NCI-H1105 (cell line): ENCODE measurements at regions not wholly inside any gene's neighbourhood (a gene's known extent, or its start where the extent isn't known, plus 50 kb on each side); places are given as distances from the start of the nearest gene placed in this dataset.

ENCODE experiments used
- DNase-seq: peaks from one replicate; lab custom pipeline; 2025; lab: John Stamatoyannopoulos, UW

DNA sequence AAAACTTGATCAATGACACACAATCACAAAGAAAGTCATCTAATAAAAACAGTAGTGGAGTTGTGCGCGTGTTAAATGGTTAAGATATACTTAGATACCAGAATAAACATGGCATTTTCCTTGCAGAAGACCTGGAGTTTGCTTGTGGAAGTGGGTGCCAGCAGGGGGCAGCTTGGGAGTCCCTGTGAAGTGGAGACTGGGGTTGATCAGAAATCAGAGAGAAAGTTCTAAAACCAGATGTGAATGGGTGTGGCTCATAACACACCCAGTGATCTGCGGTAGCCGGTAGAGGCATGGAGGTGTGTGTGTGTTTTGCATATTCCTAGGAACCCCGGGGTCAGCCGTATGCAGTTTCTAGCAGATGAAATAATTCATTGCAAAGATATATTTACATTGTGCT is 300.1 kb upstream of the TRIB2 start:
- DNase-seq: no peak

DNA sequence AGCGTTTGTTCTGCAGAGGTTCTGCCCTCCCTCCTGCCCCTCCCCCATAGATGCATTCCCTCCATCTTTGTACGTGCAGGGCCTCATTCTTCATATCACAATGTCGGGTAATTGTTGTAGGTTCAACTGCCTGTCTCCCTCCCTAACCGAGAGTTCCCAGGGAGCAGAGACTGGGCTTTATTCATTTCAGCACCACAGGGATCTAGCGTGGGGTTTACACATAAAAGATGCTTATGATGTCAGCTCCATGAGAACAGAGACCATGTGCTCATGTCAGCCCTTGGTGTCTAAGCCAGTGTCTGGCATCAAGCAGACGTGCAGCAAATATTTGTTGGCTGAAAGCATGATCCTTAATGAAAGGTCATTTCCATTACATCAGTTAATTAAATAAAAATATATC is 298.9 kb upstream of the TRIB2 start:
- DNase-seq: no peak

DNA sequence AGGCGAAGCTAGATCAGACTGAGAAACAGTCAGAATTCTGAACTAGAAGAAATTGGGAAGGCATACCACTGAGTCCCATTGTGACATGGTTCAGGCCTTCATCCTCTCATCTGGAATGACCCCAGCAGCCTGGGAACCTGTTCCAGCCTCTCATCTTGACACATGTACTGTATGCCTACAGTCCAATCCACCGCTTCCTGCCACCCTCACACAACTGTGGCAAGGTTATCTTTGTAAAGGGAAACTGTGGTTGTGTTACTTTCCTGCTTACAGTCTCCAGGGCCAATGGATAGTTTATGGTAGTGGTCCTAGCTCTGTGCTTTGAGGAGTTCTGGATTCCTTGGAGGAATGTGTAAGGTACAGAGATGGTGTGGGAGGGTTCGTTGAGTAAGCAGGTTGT is 296.9 kb upstream of the TRIB2 start:
- no peak for DNase-seq

DNA sequence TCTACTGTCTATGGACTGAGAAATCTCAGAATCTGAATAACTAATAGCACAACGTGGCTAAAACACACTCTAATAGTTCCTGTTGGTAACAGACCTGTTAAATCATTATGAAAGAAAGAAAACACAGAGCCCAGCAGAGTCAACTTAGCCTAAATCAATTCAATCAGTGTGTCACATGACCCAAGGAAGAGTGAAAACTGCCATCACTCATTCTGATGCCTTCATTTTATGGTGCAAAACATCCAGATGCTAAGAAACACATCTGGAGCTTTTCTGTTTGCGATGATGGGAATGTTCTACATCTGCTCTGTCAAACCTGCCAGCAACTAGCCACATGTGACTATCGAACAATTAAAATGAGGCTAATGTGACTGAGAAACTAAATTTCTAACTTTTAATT is 295.7 kb upstream of the TRIB2 start:
- no peak for DNase-seq

DNA sequence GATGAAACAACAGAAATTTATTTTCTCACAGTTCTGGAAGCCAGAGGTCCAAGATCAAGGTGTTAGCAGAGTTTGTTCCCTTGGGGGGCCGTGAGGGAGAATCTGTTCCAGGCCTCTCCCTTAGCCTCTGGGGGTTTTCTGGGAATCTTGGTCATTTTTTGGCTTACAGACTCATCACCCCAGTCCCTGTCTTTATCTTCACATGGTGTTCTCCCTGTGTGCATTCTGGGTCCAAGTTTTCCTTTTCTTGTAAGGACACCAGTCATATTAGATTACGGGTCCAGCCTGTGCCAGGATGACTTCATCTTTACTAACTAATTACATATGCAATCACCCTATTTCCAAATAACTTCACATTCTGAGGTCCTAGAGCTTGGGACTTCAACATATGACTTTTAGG is 292.5 kb upstream of the TRIB2 start:
- no peak for DNase-seq

DNA sequence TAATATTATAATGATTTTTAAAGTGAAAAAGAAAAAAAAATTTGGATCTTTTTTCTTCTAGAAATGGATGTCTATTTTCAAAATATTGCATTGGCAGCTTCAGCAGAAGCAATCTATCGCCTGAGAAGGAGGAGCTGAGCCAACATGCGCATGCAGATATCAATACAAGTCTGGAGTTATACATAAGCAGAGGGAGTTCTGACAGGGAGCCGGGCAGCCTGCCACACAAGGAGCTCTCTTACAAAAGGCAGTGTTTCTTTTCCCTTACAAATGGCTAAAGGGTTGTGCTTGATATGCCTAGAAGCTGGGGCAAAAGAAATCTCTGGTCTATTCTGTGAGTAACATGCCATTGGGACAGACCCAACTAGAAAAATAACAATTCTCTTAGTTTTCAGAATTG is 291.9 kb upstream of the TRIB2 start:
- DNase-seq: no peak

DNA sequence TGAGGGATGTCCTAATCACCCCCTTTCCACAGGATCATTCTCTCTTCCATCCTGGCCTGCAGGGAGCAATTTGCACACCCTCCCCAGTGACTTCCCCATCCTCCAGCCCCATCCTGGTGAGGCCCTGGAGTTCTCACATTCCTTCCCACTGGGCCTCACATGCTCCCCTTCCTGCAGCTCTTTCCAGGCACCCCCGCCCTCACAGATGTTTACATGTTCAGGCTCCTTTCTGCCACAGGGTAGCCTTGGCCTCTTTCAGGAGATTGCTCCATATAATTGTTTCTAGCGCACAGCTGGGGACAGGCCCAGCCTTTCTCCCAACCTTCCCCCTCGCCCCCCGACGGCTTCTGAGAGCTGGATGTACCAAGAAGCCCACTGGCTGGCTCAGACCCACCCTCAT is 288.4 kb upstream of the TRIB2 start:
- no peak for DNase-seq

DNA sequence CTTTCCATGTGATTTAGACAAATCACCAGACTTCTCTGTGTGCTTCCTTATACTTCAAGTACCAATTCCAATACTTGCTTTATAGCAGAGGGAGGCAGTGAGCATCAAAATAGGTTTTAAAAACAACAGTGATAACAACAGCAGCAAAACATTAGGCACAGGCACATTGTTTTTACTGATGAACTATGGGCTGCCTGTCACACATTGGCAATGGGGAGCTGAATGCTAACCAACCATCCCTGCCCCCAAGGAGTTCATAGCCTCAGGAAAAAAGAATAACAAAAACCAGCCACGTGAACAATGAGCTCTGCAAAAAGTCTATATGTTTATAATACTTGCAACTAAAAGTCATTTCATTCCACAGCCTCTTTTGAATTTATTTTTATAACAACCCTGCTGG is 287.9 kb upstream of the TRIB2 start:
- no peak for DNase-seq

DNA sequence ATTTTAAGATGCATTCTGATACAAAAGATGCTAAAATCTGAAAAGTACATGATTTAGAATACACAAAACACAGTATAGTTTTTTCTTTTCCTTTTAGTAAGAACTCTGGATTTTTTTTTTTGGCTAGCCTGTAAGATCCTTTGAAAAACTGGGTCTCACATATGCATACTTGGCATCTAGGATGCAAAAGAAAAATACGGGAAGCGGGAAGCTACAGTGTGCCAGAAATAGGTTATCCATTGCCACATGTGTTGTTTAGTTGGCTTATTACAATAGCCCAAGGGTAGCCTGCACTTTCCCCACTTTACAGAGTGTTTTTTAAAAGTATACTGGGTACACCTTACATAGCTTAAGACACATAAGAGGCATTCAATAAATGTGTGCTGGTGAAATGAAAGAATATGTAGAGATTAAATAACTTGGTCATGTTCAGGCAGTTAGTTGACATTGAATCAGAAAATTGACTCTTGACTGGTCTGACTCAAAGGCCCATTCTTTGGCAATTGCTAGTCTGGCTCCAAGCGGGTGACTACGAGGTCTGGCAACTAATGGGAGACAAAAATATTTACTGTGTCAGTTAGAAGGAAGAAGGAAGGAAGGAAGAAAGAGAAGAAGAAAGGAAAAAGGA is 286.8 kb upstream of the TRIB2 start:
- no peak for DNase-seq

DNA sequence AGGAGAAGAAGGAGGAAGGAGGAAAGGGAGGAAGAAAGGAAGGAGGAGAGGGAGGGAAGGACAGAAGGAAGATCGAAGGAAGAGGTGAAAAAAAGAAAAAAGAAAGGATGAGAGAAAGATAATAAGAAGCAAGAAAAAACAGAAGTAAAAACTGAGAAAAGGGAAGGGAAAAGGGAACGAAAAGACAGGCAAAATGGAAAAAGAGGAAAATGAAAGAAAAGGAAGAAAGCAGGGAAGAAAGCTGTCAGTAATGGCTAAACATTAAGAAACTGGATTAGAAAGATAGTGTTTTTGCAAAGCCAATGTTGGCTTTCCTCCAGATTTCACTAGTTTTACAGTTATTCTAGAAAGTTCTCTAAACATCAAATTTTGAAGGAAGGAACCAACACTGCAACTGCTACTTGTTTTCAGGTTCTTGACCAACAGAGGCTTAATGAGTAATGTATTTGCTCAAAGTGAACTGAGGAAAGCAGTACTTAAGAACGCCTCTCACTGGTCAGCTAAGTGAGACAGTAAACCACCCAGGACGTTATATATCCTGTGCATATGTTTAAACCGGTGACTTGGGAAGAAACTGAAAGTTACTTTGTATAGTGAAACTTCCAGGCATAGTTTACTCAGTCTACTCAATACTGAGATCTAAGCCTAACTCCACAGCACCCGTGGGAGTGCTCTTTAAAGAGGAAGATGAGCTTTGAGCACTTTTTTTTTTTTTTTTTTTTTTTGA is 286.2 kb upstream of the TRIB2 start:
- no peak for DNase-seq

DNA sequence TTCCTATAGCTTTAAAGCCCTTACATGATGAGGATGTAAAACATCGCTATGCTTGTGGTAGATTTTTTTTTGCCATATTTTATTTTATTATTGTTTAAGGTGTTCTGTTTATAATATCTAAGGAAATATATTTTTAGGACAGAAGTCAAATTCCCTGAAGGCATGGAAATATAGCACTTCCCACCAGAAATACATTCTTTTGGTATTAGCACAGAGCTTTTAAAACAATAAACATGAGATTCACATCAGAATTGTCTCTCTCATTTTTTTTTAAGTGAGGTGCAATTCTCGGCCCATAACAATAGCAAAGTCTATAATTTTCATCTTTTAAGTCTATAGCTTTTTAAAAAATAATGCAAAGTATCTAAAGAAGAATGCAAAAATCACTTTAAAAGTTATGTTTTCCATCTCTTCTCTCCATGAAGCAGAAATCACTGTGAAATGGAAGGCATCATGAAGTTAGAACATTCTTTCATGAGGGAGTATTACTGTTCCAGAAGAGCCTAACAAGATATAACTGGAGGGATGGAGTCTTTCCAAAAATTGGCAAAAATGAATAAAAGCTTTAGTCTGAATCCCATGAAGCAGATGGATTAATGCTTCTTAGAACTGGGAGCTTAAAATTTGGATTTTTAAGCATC is 283.6 kb upstream of the TRIB2 start:
- DNase-seq: no peak

DNA sequence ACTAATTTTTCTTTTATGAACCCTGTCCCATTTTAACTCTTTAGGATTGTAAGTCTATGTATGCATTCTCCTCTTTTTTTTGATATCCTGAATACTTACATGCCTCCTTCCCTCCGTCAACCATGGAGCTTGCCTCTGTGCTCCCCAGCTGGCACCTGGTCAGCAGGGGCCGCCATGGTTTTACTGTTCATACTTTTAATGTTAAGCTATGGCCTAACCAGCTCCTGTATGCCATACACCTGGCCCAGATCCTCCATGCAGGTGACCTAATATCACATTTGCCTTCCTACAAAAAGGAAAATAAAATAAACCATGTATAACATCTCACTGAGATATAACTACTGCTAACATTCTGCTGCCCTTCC is 283.1 kb upstream of the TRIB2 start:
- no peak for DNase-seq

DNA sequence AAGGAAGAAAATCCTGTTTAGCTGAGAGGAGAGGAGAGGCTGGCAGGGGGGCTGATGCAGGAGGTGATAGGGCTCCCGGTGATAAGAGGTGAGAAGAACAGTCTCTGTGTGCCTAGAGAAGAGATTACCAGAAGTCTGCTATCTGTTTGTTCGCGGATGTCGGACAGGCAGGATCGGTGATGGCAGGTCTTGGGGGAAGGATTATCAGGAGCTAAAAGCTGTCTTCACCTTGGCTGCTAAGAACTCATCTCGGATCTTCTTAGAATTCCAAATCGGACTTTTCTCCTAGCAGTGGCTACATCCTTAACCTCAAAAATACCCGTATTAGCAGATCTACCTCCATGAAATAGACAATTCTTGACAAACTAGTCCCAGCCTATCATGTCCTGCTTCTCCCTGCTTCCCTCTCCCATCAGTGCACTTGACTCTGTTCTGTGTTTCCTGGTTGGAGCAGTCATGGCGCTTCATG is 282.1 kb upstream of the TRIB2 start:
- no peak for DNase-seq

DNA sequence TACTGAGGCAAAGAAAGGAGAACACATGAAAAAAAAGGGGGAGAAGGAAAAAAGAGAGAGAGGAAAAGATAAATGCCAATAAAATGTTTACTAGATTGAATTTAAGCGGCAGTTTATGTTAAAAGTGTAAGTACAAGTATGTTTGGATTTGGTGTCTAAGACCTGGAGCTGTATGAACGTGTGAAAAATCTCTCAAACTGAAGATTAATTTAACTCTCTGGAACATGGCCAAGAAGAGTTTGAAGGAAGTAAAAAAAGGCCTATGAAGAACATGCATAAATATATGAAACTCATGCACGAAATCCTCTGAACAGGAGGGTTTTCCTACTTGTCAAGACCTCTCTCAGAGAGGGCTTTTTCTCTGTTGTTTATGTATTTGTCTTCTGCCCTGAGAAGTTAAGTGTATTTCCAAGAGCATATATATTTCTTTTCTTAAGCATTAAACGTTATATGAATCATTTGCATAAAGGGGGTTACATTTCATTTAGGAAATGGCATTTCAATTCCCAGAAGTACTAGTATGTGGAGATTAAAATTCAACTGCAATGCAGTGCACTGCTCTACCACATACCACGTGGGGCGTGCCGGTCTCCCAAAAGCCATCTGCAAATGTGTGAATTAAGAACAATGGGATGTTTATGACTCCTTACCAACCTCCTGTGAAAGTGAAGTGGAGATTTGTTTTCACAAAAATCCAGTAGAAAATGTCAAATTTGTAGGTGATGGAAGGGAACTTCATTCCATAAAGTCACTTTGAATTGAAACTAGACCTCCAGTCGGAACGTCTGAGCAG is 281.1 kb upstream of the TRIB2 start:
- no peak for DNase-seq

DNA sequence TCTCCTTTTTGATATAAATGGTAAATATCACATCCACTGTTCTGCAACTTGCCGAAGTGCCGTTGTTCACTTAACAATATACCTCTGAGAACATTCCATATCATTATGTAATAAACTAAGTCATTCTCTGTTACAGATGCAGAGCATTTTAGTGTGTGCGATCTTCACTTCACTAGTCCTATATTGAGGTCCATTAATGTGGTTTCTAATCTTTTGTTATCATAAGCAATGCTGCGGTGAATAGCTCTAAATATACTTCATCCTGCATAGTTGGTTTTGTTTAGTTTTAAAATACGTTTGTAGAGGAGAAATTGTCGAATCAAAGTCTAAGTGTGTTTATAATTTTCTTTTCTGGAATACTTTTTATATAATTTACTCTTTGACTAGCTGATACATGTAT is 280.3 kb upstream of the TRIB2 start:
- no peak for DNase-seq

DNA sequence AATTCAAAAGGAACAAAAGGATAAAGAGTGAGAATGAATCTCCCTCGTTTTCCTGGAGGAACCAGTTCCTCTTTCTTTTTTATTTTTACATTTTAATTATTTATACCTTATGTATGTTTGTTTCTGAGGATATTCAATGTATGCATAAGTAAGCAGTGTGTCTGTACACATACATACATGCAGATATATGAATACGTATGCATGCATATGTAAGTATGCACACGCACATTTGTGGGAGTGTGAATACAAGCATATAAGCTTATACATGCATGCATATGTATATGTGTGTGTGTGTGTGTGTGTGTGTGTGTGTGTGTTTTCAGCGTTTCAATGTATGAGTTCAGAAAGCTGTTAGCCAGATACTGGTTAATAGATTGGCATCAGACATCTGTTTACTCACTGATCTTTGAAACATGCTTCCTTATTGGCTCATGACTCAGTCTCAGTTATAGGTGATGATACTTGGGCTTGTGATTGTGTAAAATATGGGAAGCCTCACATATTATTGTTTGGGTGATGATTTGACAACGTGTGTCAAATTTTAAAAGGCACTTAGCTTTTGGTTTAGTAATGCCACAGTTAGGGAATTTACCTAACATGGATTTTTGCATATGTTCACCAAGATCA is 279.7 kb upstream of the TRIB2 start:
- DNase-seq: no peak

DNA sequence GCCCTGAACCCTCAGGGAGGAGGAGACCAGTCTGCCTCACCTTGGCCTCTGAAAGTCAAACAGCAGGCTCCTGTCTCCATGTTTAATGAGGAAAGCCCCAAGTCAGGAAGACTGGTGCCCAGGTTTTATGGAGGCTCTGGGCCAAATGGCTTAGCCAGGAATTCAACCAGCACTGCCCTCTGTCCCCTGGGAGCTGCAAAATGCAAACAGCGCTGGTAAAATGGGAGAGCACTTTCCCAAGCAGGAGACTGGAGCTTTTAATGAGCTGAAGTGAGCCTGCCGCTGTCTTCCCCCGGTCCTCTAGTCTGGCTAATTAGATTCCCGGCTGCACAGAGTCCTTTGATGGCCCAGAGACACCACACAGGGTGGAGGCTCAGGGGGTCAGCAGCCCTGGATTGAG is 276.0 kb upstream of the TRIB2 start:
- DNase-seq: no peak

DNA sequence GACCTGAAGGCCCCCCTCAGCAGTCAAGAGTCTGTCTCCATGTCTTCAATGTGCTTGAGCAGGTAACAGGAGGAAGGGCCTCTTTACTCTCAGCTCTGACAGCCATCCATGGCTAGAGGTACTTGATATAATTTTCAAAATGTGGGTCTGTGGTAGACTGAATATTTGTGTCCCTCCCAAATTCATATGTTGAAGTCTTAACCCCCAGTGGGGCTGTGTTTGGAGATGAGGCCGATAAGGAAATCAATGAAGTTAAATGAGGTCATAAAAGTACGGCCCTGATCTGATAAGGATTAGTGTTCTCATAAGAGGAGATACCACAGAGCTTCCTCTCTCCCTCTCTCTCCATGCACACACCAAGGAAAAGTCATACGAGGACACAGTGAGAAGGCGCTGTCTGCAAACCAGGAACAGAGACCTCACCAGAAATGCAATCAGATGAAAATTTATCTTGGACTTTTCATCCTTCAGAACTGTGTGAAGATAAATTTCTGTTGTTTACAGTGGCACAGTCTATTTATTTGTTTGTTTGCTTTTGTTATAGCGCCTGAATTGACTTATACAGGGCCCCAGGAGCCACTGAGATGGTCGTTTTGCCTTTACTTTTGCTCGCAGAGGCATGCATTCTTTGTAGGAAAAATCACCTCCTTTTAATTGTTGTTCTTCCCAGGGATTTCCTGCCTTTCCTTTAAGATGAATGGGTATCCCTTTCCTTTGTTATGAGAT is 274.8 kb upstream of the TRIB2 start:
- no peak for DNase-seq

DNA sequence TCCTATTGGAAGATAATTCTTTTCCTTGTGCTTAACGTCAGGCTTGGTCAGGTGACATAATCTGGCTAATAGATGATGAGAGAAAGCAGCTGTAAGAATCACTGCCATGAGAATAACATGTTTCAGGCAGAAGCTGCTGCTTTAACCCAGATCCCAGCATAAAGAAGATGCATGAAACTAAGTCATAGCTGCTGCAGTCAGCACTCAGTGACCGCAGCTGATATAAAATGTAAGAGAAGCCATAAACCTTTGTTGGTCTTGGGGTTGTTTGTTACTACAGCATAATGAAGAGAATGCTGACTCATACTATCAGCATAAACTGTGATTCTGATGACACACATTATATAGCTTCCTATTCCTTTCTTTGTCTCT is 274.3 kb upstream of the TRIB2 start:
- no peak for DNase-seq

DNA sequence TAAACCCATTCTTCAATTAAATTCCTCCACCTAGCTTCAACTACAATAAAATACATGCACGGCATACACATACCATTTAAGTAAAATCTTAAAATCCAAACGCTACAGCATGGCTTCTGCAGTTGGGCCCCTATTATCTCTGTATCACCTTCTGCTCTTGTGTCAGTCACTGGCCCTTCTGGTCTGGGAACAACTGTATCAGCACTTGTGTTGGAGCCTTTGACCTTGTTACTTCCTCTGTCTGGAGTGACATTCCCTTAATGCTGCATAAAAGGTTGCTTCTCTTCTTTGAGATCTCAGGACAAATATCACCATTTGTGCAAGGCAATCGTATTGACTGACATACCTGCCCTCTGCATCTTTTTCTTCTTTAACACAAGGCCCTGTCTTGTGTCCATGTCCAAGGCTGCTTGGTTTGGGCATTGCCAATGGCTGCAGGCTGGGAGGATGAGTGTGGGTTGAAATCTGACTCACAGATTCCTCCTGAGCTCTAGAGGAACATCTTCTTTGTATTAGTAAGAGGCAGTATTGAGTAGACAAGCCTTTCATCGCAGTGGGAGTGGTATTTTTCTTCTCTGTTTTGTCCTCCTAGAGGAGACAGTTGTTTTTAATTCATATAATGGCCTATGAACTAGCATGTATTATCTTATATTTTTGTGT is 267.8 kb upstream of the TRIB2 start:
- no peak for DNase-seq

DNA sequence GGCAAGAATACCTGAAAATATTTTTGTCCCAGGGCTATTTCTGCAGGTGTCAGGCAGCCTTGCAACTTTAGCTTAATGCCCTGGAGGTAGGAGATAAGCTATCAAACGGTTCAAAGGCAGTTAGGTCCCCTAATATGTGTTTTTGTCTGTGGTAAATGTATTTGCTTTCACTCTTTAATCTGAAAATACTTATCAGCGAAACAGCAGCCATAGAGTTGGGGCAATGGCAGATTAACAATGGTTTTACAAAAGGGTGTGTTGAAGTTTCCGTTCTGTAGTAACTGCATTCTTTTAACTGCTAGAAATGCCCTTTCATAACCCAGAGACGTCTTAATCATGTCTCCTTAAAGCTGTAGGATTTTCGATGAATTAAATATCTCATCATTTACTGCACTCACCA is 265.0 kb upstream of the TRIB2 start:
- no peak for DNase-seq
